HG02840 (cell line): ENCODE measurements at regions not wholly inside any gene's neighbourhood (a gene's known extent, or its start where the extent isn't known, plus 50 kb on each side); places are given as distances from the start of the nearest gene placed in this dataset.
A peak's percentile ranks its signal among the peaks of the same experiment; 100 is the strongest.
"Not testable (repeated sequence)": the region's sequence is repeated elsewhere in the genome, so short reads cannot be mapped to it uniquely, and the experiment has no call there.

Source experiments
- ATAC-seq: cut with Tn5 transposase; IDR thresholded peaks from one replicate; pipeline ENCODE4 v1.9.1; 2021; ENCODE audit warnings: mild to moderate bottlenecking, moderate library complexity, moderate number of reproducible peaks; ENCODE audit not compliant: unreplicated experiment, low FRiP score

- not testable (repeated sequence) for ATAC-seq
These were observed 75.3 kb upstream of the OR4F16 start for GRCh38 chr1:761791-762190.

- ATAC-seq, result not testable (repeated sequence)
These were observed 85.0 kb upstream of the OR4F16 start for GRCh38 chr1:771449-771848.

DNA sequence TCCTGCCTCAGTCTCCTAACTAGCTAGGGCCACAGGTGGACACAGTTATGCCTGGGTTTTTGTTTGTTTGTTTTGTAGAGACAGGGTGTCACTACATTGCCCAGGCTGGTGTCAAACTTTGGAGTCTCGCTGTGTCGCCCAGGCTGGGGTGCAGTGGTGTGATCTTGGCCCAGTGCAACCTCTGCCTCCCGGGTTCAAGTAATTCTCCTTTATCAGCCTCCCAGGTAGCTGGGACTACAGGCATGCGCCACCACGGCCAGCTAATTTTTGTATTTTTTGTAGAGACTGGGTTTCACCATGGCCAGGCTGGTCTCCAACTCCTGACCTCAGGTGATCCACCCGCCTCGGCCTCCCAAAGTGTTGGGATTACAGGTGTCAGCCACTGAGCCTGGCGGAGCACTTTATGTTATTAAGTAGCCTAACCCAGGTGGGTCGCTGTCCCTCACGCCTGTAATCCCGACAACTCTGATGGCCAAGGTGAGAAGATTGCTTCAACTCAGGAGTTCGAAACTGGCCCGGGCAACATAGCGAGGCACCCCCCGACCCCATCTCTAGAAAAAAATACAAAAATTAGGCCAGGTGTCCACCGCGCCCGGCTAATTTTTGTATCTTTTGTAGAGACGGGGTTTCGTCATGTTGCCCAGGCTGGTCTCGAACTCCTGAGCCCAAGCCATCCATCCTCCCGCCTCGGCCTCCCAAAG lies 91.2 kb upstream of the OR4F16 start:
- ATAC-seq, result not testable (repeated sequence)

DNA sequence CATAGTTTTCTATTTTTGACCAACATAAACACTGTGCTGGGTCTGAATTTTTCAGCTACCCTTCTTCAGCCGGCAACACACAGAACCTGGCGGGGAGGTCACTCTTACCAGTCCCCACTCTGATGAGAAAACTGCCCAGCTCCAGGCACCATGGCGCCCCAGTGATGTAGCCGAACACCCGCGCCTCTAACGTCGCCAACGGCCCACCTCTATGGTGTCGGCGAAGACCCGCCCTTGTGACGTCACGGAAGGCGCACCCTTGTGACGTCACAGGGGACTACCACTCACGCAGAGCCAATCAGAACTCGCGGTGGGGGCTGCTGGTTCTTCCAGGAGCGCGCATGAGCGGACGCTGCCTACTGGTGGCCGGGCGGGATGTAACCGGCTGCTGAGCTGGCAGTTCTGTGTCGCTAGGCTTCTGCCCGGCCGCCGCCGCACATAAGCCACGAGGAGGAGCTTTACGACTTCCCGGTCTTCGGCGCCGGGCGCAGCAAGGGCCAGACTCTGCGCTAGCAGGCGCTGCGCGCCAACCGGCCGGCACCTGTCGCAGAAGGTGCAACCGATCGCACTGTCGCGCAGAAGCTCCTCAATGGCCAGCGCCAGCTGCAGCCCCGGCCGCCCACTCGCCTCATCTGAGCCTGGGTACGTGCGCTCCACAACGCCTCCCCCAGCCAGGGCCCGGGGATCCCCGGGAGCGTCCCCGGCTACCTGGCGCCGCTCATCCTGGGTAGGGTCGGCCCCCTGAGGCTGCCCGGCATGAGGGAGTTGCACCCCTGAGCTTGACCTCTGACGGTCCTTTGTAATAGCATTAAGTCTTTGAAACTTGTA lies 92.2 kb upstream of the OR4F16 start:
- ATAC-seq, result peak; percentile 100

GRCh38 chr1:779621-780020 lies 93.2 kb upstream of the OR4F16 start:
- not testable (repeated sequence) for ATAC-seq

GRCh38 chr1:788835-789234 lies 102.4 kb upstream of the OR4F16 start:
- no peak for ATAC-seq

DNA sequence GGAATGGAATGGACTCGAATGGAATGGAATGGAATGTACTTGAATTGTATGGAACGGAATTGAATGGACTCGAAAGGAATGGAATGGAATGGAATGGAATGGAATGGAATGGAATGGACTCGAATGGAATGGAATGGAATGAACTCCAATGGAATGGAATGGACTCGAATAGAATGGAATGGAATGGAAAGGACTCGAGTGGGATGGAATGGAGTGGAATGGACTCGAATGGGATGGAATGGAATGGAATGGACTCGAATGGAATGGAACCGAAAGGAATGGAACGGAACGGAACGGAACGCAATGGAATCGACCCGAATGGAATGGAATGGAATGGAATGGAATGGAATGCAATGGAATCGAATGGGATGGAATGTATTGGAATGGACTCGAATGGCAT lies 103.2 kb upstream of the OR4F16 start:
- not testable (repeated sequence) for ATAC-seq

GRCh38 chr1:790388-790930 lies 104.0 kb upstream of the OR4F16 start:
- ATAC-seq, result not testable (repeated sequence)

DNA sequence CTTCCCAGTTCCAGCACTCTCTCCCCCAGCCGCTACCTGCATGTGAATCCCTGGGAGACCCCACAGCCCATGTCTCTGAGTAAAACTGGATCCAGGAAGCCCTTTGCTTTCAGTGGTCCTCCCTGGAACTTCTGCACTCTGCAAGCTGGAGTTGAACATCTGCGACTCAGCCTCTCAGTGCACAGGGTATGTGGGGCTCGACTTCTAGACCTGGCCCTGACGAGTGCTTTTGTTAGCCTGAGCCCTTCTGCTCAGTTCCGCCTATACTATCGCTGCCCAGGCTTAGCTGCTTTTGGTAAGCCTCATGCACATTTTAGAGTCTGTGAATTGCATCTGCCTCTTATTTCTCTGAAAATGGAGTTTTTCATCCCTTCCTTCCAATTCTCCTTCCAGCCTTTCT lies 107.9 kb upstream of the OR4F16 start:
- ATAC-seq, result not testable (repeated sequence)

- ATAC-seq, result not testable (repeated sequence)
These were observed 108.6 kb upstream of the OR4F16 start for GRCh38 chr1:794918-795584.

GRCh38 chr1:797649-798048 lies 111.2 kb upstream of the OR4F16 start:
- ATAC-seq, result not testable (repeated sequence)

GRCh38 chr1:800397-800796 lies 113.9 kb upstream of the OR4F16 start:
- not testable (repeated sequence) for ATAC-seq

GRCh38 chr1:804378-805115 lies 118.1 kb upstream of the OR4F16 start:
- peak; percentile 75 for ATAC-seq

DNA sequence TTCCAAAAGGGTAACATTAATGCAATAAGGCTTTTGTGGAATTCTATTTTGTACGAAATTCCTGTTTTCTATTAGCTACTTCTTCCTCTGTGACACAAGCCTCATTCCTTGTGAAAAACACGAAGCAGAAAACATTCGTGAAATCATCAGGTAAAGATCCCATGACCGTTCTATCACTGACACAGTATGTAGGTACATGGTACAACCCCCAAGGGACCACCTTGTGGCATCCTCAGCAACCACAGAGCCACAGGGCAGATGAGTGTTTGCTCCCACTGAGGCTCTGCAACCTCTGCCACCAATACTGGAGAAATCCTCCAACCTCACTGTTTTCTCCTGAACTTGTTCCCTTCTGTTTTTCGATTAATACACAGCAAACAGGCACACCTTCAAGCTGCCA lies 118.4 kb upstream of the SAMD11 start:
- ATAC-seq, result not testable (repeated sequence)

GRCh38 chr1:807066-807465 lies 116.7 kb upstream of the SAMD11 start:
- ATAC-seq, result not testable (repeated sequence)

DNA sequence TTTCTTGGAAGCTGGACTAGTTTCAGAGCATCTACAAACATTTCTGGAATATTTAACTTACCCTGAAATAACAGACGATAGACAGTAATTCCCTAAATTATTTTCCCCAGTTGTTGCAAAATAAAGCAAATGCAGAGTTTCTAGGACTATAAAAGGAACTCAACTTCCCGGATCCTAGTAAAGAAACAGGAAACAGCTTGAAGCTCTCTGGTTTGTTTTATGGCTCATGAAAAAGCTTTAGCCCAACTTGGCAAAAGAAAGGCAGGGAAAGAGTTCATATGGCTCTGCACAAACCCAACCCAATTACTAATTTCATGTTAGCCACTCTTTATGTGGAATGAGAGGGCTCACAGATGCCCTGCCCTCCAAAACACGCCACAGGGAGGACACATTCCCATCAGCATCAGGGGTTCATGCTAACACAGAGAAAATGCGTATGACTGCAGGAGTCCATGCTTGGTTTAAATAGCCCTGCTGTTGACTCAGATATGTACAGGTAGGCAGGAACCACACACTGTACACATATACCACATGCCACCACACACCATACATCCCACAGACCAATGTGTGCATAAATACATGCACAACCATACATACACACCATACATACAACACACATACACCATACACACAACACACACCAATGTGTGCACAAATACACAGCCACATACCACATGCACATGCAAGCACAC lies 115.9 kb upstream of the SAMD11 start:
- not testable (repeated sequence) for ATAC-seq

DNA sequence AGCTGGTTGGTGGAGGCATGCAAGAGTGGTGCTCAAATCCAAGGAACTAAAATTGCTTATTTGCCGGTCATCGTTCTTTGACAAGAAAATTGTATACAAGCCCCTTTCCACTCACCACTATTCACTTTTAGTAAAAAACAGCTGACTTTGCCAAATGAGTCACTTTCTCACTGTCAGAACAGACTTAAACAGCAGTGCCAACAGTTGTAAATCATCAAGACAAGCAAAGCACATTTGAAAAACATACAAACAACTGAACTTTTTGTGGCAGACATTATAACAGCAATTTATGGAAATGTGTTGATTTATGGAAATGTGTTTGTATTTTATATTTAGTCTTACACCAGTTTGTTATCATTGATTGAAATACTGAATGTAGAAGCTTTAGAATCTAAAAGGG lies 112.8 kb upstream of the SAMD11 start:
- ATAC-seq, result not testable (repeated sequence)

DNA sequence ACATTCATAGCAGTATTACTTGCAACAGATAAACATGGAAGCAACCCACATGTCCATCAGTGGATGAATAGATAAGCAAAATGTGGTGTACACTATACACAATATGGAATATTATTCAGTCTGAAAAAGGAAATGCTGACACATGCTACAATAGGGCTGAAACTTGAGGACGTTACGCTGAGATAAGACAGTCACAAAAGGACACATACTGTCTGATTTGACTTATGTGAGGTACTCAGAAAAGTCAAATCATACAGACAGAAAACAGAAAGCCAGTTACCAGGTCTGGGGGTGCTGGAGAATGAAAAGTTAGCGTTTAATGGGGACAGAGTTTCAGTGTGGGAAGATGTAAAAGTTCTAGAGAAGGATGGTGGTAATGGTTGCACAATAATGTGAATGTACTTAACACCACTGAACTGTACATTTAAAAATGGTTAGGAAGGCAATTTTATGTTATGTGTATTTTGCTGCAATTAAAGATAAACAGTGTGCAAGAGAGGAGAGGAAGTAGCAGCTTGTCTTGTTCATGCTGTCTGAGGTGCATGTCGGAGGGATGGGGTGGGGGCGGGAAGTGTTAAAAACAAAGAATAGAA lies 111.1 kb upstream of the SAMD11 start:
- ATAC-seq, result not testable (repeated sequence)

DNA sequence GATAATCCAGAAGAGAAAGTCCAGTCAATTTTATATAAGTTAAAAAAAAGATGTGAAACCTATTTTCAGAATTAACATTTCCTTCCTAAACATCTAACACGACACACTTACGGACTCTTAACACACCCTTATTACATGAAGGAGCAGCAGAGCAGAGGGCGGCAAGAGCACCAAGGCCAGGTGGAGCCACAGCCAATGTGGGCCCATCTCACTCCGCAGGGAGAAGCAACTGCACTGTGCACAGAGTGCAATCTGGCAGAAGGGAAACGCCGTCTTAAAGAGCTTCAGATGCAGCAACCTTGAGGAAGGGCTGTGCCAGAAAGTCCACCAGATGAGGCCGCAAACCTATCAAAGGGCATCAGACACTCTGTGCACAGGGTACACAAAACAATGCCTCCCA lies 109.2 kb upstream of the SAMD11 start:
- ATAC-seq, result not testable (repeated sequence)
